CD14-positive monocyte (primary cell): ENCODE measurements at regions not wholly inside any gene's neighbourhood (a gene's known extent, or its start where the extent isn't known, plus 50 kb on each side); places are given as distances from the start of the nearest gene placed in this dataset.

ENCODE experiments used
- DNase-seq, 3 donors: peaks; one replicate each; pipeline ENCODE4 v3.0.0-alpha.2; 2011 to 2022
- H2AFZ ChIP-seq: 2 replicates; pipeline ENCODE4 v1.6.0; 2012; ENCODE audit warnings: mild to moderate bottlenecking, low read depth, low read length, inconsistent platforms; ENCODE audit not compliant: insufficient read depth, poor library complexity, severe bottlenecking
- H3K27ac ChIP-seq, 2 donors: 1 replicate in 1 of 2; 2 replicates in 1 of 2; pipeline ENCODE4 v1.5.1; 2012 to 2013; ENCODE audit warnings: low read length in 2 of 2, control low read depth in 1 of 2, inconsistent platforms in 1 of 2, low read depth in 1 of 2, mild to moderate bottlenecking in 1 of 2
- H3K27me3 ChIP-seq, 2 donors: one replicate each; pipeline versions ENCODE4 v1.6.0 to v1.6.1; 2011 to 2013; ENCODE audit warnings: low read length in 2 of 2; ENCODE audit not compliant: control insufficient read depth in 2 of 2, insufficient read depth in 2 of 2
- H3K36me3 ChIP-seq, 2 donors: replicated peaks in 1 of 2; 1 replicate in 1 of 2; 2 replicates in 1 of 2; pipeline versions ENCODE4 v1.5.1 to v1.6.1; 2012 to 2013; ENCODE audit warnings: low read length in 2 of 2, control low read depth in 1 of 2, inconsistent platforms in 1 of 2, mild to moderate bottlenecking in 1 of 2; ENCODE audit not compliant: insufficient read depth in 2 of 2, control insufficient read depth in 1 of 2
- H3K4me1 ChIP-seq, 2 donors: 1 replicate in 1 of 2; 2 replicates in 1 of 2; pipeline versions ENCODE4 v1.5.1 to v1.6.1; 2012 to 2013; ENCODE audit warnings: low read length in 2 of 2, control low read depth in 1 of 2, inconsistent platforms in 1 of 2, mild to moderate bottlenecking in 1 of 2, moderate library complexity in 1 of 2; ENCODE audit not compliant: insufficient read depth in 2 of 2, control insufficient read depth in 1 of 2
- H3K4me2 ChIP-seq: replicated peaks from 2 replicates; pipeline ENCODE3; 2012; ENCODE audit warnings: low read length, moderate library complexity, mild to moderate bottlenecking; ENCODE audit not compliant: poor library complexity, severe bottlenecking; ENCODE audit errors: extremely low read depth
- H3K4me3 ChIP-seq, 3 experiments: fragments of 200-600 bp in 1 of 3; sonication (generic) in 1 of 3; replicated peaks in 1 of 3; 1 replicate in 2 of 3; 2 replicates in 1 of 3; pipeline ENCODE4 v1.5.1; 2011 to 2013; ENCODE audit warnings: low read length in 3 of 3, mild to moderate bottlenecking in 3 of 3, control low read depth in 2 of 3, low read depth in 2 of 3, inconsistent platforms in 1 of 3, moderate library complexity in 1 of 3
- H3K79me2 ChIP-seq: 2 replicates; pipeline ENCODE4 v1.6.0; 2012; ENCODE audit warnings: mild to moderate bottlenecking, control low read depth, inconsistent platforms, low read length, moderate library complexity; ENCODE audit not compliant: insufficient read depth
- H3K9ac ChIP-seq: 2 replicates; pipeline ENCODE4 v1.6.0; 2017; ENCODE audit warnings: low read length, mild to moderate bottlenecking; ENCODE audit not compliant: insufficient read depth, poor library complexity, severe bottlenecking
- H3K9me3 ChIP-seq, 2 donors: replicated peaks in 1 of 2; 1 replicate in 1 of 2; 2 replicates in 1 of 2; pipeline versions ENCODE4 v1.5.1 to v1.6.1; 2012 to 2013; ENCODE audit warnings: low read length in 2 of 2, control low read depth in 1 of 2; ENCODE audit not compliant: control insufficient read depth in 1 of 2, insufficient read depth in 1 of 2
- H4K20me1 ChIP-seq: 2 replicates; pipeline ENCODE4 v1.6.0; 2012; ENCODE audit warnings: mild to moderate bottlenecking, low read length, control low read depth, moderate library complexity; ENCODE audit not compliant: insufficient read depth
- H3K27ac Mint-ChIP-seq, 7 donors: one replicate each; pipeline ENCODE4 v1.8.0; 2020; ENCODE audit warnings: mild to moderate bottlenecking in 7 of 7, mixed read lengths in 7 of 7, moderate library complexity in 6 of 7, inconsistent platforms in 2 of 7
- H3K27me3 Mint-ChIP-seq, 3 donors: one replicate each; pipeline ENCODE4 v1.8.0; 2021 to 2022; ENCODE audit warnings: low read depth in 3 of 3, mild to moderate bottlenecking in 3 of 3, mixed read lengths in 3 of 3, moderate library complexity in 3 of 3, inconsistent platforms in 1 of 3
- H3K36me3 Mint-ChIP-seq, 2 donors: one replicate each; pipeline ENCODE4 v1.8.0; 2020; ENCODE audit warnings: mixed read lengths in 2 of 2, inconsistent platforms in 1 of 2, mild to moderate bottlenecking in 1 of 2
- H3K4me1 Mint-ChIP-seq: one replicate; pipeline ENCODE4 v1.8.0; 2020; ENCODE audit warnings: mild to moderate bottlenecking, mixed read lengths
- H3K4me3 Mint-ChIP-seq, 2 donors: one replicate each; pipeline ENCODE4 v1.8.0; 2020; ENCODE audit warnings: mild to moderate bottlenecking in 2 of 2, mixed read lengths in 2 of 2, moderate library complexity in 1 of 2
- H3K9me3 Mint-ChIP-seq, 7 donors: one replicate each; pipeline ENCODE4 v1.8.0; 2020 to 2022; ENCODE audit warnings: mixed read lengths in 7 of 7, mild to moderate bottlenecking in 6 of 7, moderate library complexity in 6 of 7, inconsistent platforms in 2 of 7
- CTCF ChIP-seq: fragments of 200-600 bp; IDR thresholded peaks from one replicate; pipeline ENCODE4 v1.8.0; 2022; ENCODE audit warnings: antibody characterized with exemption, mild to moderate bottlenecking
- whole genome bisulfite sequencing: methylation state at CpG from one replicate; pipeline ENCODE4 v1.1.5; 2013; ENCODE audit warnings: missing lambda C conversion rate; ENCODE audit not compliant: insufficient coverage; 5-methylcytosine and 5-hydroxymethylcytosine counted together
- intact Hi-C, 2 donors: fragments of 100-400 bp; cut with micrococcal nuclease; formaldehyde crosslinking; loops; one replicate each; pipeline versions ENCODE4 v1.15.0 to v1.15.1; 2023

GRCh38 chr17:77796176-77796860 lies 162.2 kb upstream of the TNRC6C start:
- no peak overlapping the region for H3K27ac Mint-ChIP-seq
- no peak for DNase-seq
- H3K4me1 Mint-ChIP-seq: no peaks in the 10 kb centered on the region
- H3K27me3 Mint-ChIP-seq: peaks cover 23 to 35% (median 26%) of the 10 kb centered on the region in 3 donors
- Histone ChIP-seq H3K4me2 (no peak overlapping the region), H2AFZ (no peak overlapping the region), H3K27ac (no peak overlapping the region), H3K9me3 (no peaks in the 10 kb centered on the region), H3K9ac (no peak overlapping the region), H3K79me2 (no peaks in the 10 kb centered on the region), H3K36me3 (no peaks in the 10 kb centered on the region), H3K4me3 (no peak overlapping the region), H4K20me1 (no peaks in the 10 kb centered on the region), H3K4me1 (no peaks in the 10 kb centered on the region), H3K27me3 (peaks cover 0 to 7% of the 10 kb centered on the region in 2 donors)
- TF ChIP-seq CTCF: no peak
- H3K9me3 Mint-ChIP-seq: peaks cover 0 to 2% (median 0%) of the 10 kb centered on the region in 7 donors
- no peak overlapping the region for H3K4me3 Mint-ChIP-seq
- intact Hi-C loops: no loop called here
- 93% methylated on average over 8 of the region's 9 CpGs for WGBS
- H3K36me3 Mint-ChIP-seq: no peaks in the 10 kb centered on the region

GRCh38 chr17:77798031-77798430 lies 160.5 kb upstream of the TNRC6C start:
- H3K4me2 ChIP-seq: no peak overlapping the region
- H3K4me1 Mint-ChIP-seq: no peaks in the 10 kb centered on the region
- 23% methylated on average over 3 of the region's 7 CpGs for WGBS
- H2AFZ ChIP-seq: no peak overlapping the region
- peaks cover 0 to 4% (median 0%) of the 10 kb centered on the region in 7 donors for H3K9me3 Mint-ChIP-seq
- H3K4me3 ChIP-seq: no peak overlapping the region
- H3K27me3 Mint-ChIP-seq: peaks cover 35 to 45% (median 36%) of the 10 kb centered on the region in 3 donors
- H3K27ac ChIP-seq: no peak overlapping the region
- H4K20me1 ChIP-seq: no peaks in the 10 kb centered on the region
- DNase-seq: no peak
- peaks cover 0 to 23% of the 10 kb centered on the region in 2 donors for H3K27me3 ChIP-seq
- H3K4me3 Mint-ChIP-seq: no peak overlapping the region
- H3K36me3 Mint-ChIP-seq: no peaks in the 10 kb centered on the region
- TF ChIP-seq CTCF: no peak
- no peaks in the 10 kb centered on the region for H3K4me1 ChIP-seq
- no peaks in the 10 kb centered on the region for H3K79me2 ChIP-seq
- H3K9me3 ChIP-seq: no peaks in the 10 kb centered on the region
- peak overlapping the region in 1 of 7 donors; percentile 18 for H3K27ac Mint-ChIP-seq
- no peaks in the 10 kb centered on the region for H3K36me3 ChIP-seq
- no peak overlapping the region for H3K9ac ChIP-seq
- intact Hi-C loops: no loop called here
